ENCODE measurements at regions not wholly inside any gene's neighbourhood (a gene's known extent, or its start where the extent isn't known, plus 50 kb on each side); places are given as distances from the start of the nearest gene placed in this dataset.
"Not testable (repeated sequence)": the region's sequence is repeated elsewhere in the genome, so short reads cannot be mapped to it uniquely, and the experiment has no call there.

DNA sequence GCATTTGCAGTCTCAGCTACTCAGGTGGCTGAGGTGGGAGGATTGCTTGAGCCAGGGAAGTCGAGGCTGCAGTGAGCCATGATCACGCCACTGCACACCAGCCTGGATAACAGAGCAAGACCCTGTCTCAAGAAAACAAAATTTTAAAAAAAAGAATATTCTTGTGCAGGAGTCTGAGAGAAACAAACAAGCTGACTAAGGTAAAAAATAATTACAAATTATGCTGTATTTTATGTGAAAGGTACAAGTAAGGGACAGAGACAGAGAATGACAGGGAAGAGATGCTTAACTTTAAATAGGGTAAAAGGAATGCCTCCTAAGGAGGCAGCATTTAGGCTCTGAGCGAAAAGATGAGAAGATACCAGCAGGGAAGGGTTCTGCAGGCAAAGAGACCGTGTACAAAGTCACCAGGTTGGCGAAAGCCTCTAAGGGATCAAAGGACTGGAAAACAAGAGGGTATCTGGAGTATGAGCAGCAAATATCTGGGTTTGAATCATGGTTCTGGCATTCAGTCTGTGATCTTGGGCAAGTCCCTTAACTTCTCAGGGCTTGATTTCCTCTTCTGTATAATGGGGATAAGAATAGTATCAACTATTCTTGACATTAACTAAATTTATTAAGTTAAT is 106.2 kb upstream of the RHOBTB1 start:
- H3K9me3 ChIP-seq (ENCODE audit: severe bottlenecking): no peaks in the 10 kb centered on the region
- no peaks in the 10 kb centered on the region for H3K36me3 ChIP-seq
- no peaks in the 10 kb centered on the region for H3K27me3 ChIP-seq (ENCODE audit: insufficient read depth, low read depth, severe bottlenecking)
- H3K4me3 ChIP-seq (ENCODE audit: low read depth, low read length): no peak overlapping the region
- DNase-seq: no peak
- TF ChIP-seq, protein P1, sequence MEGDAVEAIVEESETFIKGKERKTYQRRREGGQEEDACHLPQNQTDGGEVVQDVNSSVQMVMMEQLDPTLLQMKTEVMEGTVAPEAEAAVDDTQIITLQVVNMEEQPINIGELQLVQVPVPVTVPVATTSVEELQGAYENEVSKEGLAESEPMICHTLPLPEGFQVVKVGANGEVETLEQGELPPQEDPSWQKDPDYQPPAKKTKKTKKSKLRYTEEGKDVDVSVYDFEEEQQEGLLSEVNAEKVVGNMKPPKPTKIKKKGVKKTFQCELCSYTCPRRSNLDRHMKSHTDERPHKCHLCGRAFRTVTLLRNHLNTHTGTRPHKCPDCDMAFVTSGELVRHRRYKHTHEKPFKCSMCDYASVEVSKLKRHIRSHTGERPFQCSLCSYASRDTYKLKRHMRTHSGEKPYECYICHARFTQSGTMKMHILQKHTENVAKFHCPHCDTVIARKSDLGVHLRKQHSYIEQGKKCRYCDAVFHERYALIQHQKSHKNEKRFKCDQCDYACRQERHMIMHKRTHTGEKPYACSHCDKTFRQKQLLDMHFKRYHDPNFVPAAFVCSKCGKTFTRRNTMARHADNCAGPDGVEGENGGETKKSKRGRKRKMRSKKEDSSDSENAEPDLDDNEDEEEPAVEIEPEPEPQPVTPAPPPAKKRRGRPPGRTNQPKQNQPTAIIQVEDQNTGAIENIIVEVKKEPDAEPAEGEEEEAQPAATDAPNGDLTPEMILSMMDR (IDR thresholded peaks at IDR 0.05; ENCODE audit: low read depth, low read length): no peak
- no peak overlapping the region for H3K27ac ChIP-seq

DNA sequence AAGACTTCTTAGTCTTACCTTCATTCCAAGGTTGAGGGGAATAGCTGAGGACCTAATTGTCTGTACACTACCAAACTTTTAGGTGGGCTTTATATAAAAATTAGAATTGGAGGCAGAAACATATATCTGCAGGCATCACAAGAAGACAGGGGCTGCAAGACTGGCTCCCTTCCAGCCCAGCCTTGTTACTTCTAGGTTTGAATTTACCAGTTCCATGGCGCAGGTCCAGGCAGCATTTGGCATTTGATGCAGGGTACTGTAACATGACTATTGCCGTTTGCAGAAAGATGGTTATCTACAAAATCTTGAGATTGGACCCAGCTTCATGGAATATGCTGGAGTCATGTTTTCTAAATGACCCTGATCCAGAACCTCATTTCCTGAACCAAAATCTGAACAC is 105.4 kb upstream of the RHOBTB1 start:
- no peaks in the 10 kb centered on the region for H3K36me3 ChIP-seq
- TF ChIP-seq, protein P1 (IDR thresholded peaks at IDR 0.05; ENCODE audit: low read depth, low read length): no peak
- no peak overlapping the region for H3K27ac ChIP-seq
- H3K9me3 ChIP-seq (ENCODE audit: severe bottlenecking): no peaks in the 10 kb centered on the region
- no peak for DNase-seq
- H3K27me3 ChIP-seq (ENCODE audit: insufficient read depth, low read depth, severe bottlenecking): no peaks in the 10 kb centered on the region
- H3K4me3 ChIP-seq (ENCODE audit: low read depth, low read length): no peak overlapping the region

DNA sequence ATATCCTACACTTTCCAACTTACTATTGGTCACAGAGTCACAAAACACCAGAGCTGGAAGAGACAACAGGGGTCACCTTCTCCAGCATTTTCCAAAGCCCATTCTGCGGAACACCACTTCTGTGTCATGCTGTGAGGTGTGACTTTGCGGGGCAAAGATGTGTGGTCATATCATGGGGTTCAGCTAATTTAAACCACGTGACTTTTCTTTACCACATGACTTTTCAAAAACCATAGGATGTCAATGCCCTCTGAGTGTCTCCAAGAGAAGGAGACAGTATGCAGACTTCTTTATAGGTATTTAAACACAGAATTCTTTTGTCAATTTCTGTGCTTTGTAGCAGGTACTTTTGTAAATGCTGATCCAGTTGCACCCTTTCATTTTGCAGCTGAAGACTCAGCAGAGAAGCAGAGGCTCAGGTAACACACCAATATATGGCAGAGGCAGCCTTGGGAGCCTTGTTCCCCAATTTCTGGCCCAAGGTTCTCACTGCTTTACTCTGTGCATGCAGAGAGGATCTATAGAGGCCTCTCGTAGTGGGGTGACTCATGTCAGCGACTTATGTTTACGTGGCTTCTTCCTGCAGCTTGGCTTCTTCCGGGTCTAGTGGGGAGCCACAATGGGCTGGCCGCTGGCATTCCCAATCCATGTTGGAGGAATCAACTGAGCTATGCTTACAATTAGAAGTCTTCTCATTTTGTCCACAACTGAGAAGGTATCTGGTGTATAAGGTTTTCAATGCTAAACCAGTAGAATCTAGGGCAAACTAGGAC is 104.0 kb upstream of the RHOBTB1 start:
- H3K9me3 ChIP-seq (ENCODE audit: severe bottlenecking): no peaks in the 10 kb centered on the region
- DNase-seq: no peak
- H3K27me3 ChIP-seq (ENCODE audit: insufficient read depth, low read depth, severe bottlenecking): no peaks in the 10 kb centered on the region
- no peak overlapping the region for H3K27ac ChIP-seq
- H3K36me3 ChIP-seq: no peaks in the 10 kb centered on the region
- no peak overlapping the region for H3K4me3 ChIP-seq (ENCODE audit: low read depth, low read length)
- TF ChIP-seq, protein P1 (IDR thresholded peaks at IDR 0.05; ENCODE audit: low read depth, low read length): no peak

DNA sequence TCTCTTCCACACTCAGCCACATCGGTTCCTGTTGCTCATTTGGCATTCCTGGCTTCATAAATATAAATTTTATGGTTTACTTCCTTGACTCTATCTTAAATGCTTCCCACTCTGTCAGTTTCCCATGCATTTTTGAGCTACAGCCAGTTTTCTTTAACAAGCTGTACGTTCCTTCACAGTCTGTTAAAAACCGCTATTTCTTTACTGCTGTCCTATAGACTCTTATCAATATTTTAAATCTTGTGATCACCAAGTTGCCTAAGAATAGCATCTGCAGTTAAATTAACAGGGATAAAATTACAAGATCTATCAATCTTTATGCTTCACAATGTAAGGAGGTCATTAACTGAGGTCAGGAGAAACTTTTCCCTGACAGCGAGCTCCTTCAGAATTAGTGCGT is 103.1 kb upstream of the RHOBTB1 start:
- Histone ChIP-seq H3K27me3 (ENCODE audit: insufficient read depth, low read depth, severe bottlenecking) (no peaks in the 10 kb centered on the region), H3K9me3 (ENCODE audit: severe bottlenecking) (no peaks in the 10 kb centered on the region), H3K36me3 (no peaks in the 10 kb centered on the region), H3K27ac (no peak overlapping the region), H3K4me3 (ENCODE audit: low read depth, low read length) (no peak overlapping the region)
- TF ChIP-seq, protein P1 (IDR thresholded peaks at IDR 0.05; ENCODE audit: low read depth, low read length): no peak
- DNase-seq: no peak

DNA sequence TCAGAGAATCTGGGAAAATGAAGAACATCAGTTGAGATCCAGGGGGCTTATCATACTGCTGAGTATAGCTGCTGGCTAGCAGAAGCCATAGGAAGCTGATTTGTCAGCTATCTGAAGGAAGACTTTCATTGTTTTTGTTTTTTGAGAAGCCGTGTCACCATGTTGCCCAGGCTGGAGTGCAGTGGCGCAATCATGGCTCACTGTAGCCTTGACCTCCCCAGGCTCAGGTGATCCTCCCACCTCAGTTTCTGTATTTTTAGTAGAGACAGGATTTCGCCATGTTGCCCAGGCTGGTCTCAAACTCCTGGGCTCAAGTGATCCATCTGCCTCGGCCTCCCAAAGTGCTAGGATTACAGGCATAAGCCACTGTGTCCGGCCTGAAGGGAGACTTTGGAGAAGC is 101.5 kb upstream of the RHOBTB1 start:
- H3K27ac ChIP-seq; H3K27me3 ChIP-seq (ENCODE audit: insufficient read depth, low read depth, severe bottlenecking); DNase-seq; H3K4me3 ChIP-seq (ENCODE audit: low read depth, low read length); H3K9me3 ChIP-seq (ENCODE audit: severe bottlenecking); H3K36me3 ChIP-seq: not testable (repeated sequence)

DNA sequence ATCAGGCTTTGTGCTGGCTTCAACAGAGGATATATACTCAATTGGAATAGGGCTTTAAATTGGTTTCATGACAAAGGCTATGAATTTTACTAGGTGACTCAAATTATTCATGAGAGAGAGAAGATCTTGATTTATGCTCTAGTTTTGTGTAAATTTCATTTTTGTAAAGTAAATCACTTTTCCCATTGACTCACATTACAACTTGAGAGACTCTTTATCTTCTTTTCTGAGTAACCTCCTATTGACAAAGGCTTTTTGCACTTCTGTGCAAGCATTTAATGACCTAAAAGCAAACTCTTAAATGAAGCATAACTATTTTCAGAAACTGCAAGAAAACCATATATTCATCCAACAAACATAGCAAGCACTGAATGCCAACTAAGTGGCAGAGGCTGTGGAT is 98.5 kb upstream of the RHOBTB1 start:
- Histone ChIP-seq H3K4me3 (ENCODE audit: low read depth, low read length) (no peak overlapping the region), H3K27me3 (ENCODE audit: insufficient read depth, low read depth, severe bottlenecking) (no peaks in the 10 kb centered on the region), H3K9me3 (ENCODE audit: severe bottlenecking) (no peaks in the 10 kb centered on the region), H3K27ac (no peak overlapping the region), H3K36me3 (no peaks in the 10 kb centered on the region)
- TF ChIP-seq, protein P1 (IDR thresholded peaks at IDR 0.05; ENCODE audit: low read depth, low read length): no peak
- DNase-seq: no peak
